ENCODE measurements at regions not wholly inside any gene's neighbourhood (a gene's known extent, or its start where the extent isn't known, plus 50 kb on each side); places are given as distances from the start of the nearest gene placed in this dataset.

DNA sequence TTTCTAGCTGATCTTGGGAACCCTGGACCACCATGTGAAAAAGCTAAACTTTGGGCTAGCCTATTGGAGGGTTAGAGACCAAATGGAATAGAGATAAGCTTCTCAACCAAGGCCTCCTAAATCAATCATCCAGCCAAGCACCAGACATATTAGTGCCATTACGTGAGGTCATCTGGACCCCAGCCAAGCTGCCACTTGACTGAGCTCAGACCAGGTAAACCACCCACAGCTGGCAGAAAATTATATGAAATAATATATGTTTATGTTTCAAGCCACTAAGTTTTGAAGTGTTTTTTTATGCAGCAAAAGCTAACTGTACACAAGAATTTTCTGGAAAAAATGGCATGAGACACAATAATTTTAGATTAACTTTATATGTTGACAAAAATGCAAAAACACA lies 82.6 kb upstream of the PCGF5 start:
- DNase-seq (ENCODE audit: low spot score): no peak

- DNase-seq (ENCODE audit: low spot score): no peak
Measured at GRCh38 chr10:91140995-91141549, 79.4 kb upstream of the PCGF5 start.

GRCh38 chr10:91144961-91145360 lies 75.5 kb upstream of the PCGF5 start:
- no peak for DNase-seq (ENCODE audit: low spot score)

DNA sequence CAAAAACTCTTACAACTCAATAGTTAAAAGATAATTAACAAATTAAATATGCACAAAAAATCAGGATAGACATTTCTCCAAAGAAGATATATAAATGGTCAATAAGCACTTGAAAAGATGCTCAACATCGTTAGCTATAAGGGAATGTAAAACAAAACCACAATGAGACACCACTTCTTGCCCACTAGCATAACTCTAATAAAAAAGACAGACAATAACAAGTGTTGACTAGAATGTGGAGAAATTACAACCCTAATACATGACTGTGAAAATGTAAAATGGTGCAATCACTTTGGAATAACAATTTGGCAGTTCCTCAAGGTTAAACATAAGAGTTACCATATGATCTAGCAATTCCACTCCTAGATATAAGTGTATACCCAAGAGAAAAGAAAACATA lies 74.3 kb upstream of the PCGF5 start:
- no peak for DNase-seq (ENCODE audit: low spot score)

DNA sequence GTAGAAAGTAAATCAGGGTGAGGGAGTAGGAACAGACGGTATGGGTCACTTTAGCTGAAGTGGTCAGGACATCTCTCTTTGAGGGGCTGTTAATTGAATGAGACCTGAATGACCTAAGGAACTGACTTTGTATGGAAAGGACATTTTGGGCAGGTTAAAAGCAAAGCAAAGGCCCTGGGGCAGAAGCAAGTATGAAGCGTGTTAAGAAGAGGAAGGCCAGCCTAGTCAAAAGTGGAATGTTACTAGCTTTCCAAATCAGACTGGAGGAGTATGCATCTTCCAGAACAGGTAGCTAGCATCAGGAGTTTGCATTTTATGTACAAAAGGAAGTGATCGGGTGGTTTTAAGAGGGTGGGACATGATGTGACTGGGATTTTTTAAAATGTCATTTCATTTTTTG lies 70.9 kb upstream of the PCGF5 start:
- no peak for DNase-seq (ENCODE audit: low spot score)

- DNase-seq (ENCODE audit: low spot score): no peak
Measured at GRCh38 chr10:91150631-91151030, 69.8 kb upstream of the PCGF5 start.

- DNase-seq (ENCODE audit: low spot score): no peak
Measured at GRCh38 chr10:91153508-91153907, 67.0 kb upstream of the PCGF5 start.

DNA sequence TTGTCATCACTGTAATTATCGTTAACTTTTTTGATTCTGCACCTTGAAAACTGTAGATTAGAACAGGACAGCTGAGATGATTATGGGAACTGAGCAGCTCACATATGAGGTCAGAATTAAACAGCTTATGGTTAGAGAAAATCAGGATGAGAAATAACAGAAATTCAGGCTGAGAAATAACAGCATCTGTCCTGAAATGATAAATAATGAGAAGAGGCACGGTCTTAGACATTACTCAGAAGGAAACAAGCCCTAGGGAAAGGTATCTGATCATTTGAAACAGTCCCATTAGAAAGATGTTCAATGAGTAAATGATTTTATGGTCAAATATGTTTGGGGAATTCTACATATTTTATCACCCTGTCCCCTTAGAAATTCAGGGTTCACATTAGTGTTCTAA lies 65.6 kb upstream of the PCGF5 start:
- DNase-seq (ENCODE audit: low spot score): no peak

- DNase-seq (ENCODE audit: low spot score): no peak
Measured at GRCh38 chr10:91156196-91156595, 64.3 kb upstream of the PCGF5 start.

DNA sequence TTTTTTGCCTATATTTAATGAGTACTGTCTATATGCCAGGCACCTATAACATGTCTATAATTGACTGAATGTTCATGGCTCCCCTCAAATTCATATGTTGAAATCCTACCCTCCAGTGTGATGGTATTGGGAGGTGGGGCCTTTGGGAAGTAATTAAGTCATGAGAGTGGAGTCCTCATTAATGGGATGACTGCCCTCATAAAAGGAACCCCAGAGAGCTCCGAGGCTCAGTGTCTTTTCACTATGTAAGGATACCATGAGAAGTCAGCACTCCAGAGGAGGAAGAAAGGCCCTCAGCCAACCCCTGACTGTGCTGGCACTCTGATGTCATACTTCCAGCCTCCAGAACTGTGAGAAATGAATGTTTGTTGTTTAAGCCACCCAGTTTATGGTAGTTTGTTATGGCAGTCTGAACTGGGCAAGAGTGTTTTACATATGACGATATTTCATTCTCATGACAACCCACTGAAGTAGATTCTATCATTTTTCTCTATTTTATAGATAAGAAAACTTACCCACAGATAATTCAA lies 61.1 kb upstream of the PCGF5 start:
- no peak for DNase-seq (ENCODE audit: low spot score)

DNA sequence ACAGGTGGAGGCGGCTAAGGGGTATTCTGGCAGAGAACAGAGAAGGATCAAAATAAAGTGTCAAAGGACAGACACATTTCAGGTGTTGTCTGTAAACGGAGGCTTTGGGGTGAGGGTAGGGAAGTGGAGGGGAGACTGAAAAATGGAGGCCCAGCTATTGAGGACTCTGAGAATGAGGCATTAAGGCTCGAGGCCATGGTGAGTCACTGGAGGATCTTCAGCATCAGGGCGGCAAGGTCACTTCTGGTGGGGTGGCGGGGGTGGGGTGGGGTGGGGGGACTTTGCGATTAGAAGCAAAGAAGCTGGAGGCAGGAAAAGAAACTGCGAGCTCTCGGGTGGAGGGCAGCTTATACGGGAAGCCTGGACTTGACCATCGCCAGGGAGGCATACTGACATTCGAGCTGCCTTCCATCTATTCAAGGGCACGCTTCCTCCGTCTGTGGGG lies 58.4 kb upstream of the PCGF5 start:
- DNase-seq (ENCODE audit: low spot score): no peak

DNA sequence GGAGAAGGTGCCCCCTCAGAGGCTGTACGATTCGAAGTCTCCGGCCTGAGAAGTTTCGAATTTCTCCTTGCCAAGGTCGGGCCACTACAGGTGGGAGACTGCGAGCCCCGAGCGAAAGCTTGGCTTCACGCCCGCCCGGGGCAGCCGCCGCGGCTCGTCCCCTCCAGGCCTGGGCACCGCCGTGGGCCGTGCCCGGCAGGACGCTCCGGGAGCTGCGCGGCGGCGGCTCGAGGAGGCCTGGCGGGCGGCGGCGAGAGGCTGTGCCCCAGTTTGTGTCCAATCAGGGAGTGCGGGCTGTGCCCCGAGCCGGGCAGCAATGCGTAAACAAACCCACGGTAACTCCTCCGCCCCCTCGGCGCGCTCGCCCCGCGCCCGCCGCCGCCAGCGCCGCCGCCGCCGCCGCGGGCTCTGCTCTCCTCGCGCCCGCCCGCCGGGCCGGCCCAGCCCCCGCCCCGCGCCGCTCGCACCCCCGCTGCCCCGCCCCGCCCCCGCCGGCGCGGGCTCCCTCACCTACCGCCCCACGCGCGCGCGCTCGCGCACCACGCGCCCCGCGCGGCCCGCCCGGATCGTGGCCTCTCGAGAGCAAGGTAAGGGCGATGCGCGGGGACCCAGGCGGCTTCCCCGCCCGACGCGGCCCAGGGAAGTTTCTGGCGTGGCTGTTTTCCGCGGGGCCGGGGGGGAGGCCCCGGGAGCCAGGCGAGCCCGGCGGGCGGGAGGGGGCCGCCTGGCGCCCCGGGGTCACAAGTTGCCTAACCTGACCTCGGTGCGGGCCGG lies 57.8 kb upstream of the PCGF5 start:
- peak; percentile 67 for DNase-seq (ENCODE audit: low spot score)

DNA sequence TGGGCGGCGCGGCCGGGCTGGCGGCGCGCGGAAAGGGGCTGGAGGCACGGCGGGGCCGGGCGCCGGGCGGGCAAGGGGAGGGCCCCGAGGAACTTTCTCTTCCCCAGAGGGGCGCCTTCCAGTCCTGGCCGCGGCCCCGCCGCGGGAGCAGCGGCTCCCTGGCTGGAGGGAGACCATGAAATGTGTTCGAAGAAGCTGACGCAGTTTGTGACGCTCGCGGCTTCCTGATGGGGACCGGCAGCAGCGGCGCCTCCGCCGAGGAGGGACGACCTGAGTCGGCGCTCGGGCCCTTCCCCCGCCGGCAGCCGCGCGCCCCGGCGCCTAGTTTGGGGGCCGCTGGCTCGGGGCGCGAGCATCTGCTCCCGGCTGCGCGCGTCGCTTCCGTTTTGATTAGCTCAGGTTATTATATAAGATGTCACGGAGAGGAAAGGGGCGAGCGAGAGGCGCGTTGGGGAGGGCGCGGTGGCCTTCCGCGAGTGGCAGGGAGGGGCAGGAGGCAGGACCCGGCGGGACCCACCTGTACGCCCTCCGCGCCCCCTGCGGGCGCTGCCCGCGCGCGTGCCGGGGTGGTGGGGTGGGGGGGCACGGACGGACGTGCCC lies 57.1 kb upstream of the PCGF5 start:
- peak; percentile 58 for DNase-seq (ENCODE audit: low spot score)

GRCh38 chr10:91163869-91164474 lies 56.5 kb upstream of the PCGF5 start:
- DNase-seq (ENCODE audit: low spot score): peak; percentile 41

DNA sequence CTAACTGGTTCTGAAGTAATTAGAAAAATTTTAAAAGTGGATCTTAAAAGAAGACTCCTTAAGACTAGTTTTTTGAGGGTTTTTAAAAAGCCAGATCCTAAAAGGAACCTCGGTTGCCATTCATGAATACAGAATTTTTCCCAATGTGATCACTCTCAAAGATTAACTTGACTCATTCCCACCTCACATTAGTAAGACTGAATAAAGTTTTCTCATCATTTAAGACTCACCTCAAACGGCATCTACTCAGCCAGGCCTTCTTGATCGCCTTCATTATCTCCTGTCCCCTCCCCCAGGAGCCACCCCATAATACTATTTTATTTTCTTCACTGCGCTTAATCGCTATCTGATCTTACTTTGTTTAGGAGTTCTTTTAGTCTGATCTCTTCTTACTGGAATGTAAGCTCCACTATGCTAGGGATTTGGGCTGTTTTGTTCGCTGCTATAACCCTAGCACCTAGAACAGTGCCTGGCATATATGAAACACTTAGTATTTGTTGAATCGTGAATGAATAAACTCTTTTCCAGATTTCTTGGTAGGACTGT lies 55.9 kb upstream of the PCGF5 start:
- no peak for DNase-seq (ENCODE audit: low spot score)

- DNase-seq (ENCODE audit: low spot score): no peak
Measured at GRCh38 chr10:91167406-91167805, 53.1 kb upstream of the PCGF5 start.

- DNase-seq (ENCODE audit: low spot score): no peak
Measured at GRCh38 chr10:91170418-91170817, 50.0 kb upstream of the PCGF5 start.
